ENCODE measurements at regions not wholly inside any gene's neighbourhood (a gene's known extent, or its start where the extent isn't known, plus 50 kb on each side); places are given as distances from the start of the nearest gene placed in this dataset.

DNA sequence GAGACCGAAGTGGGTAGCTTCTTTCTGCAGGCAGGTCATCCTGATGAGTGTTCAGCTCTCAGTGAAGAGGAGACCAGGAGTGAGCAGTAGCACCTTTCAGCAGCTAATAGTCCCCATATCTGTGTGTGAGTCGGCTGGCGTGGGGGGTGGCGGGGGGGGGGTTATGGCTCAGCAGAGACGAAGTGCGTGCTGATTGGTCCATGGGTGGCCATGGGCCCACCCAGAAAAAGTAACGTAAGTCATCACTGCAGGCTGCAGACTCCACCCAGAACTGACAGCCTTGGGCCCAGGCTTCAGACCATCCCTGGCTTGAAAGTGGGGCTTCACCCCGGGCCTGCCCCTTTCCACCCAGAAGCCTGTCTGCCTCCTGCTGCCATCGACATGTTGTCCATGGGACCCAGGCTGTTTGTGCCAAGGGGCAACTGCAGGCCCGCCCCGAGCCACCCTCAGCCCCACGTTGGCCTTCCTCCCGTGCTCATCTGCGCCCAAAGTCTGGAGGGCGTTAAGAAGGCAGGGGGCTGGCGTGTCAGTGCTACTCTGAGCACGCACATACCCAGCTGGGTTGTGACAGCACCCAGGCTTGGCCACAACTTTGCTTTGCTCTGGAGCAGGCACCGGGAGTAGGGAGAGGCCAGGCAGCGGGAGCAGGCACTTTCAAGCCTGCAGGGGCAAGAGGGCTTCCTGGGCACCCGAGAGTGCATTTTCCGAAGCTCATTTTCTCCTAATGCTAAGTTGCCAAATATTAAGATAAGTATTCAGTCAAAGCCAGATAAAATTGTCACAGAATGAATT is 511.7 kb upstream of the CDIN1 start:
- no peak overlapping the region for H3K4me3 ChIP-seq
- no peak for DNase-seq (ENCODE audit: extremely low spot score)
- TF ChIP-seq, protein P1, sequence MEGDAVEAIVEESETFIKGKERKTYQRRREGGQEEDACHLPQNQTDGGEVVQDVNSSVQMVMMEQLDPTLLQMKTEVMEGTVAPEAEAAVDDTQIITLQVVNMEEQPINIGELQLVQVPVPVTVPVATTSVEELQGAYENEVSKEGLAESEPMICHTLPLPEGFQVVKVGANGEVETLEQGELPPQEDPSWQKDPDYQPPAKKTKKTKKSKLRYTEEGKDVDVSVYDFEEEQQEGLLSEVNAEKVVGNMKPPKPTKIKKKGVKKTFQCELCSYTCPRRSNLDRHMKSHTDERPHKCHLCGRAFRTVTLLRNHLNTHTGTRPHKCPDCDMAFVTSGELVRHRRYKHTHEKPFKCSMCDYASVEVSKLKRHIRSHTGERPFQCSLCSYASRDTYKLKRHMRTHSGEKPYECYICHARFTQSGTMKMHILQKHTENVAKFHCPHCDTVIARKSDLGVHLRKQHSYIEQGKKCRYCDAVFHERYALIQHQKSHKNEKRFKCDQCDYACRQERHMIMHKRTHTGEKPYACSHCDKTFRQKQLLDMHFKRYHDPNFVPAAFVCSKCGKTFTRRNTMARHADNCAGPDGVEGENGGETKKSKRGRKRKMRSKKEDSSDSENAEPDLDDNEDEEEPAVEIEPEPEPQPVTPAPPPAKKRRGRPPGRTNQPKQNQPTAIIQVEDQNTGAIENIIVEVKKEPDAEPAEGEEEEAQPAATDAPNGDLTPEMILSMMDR (IDR thresholded peaks at IDR 0.05), result no peak
- TF ChIP-seq POLR2AphosphoS5 (IDR thresholded peaks at IDR 0.05) (no peak), POLR2A (IDR thresholded peaks at IDR 0.05; ENCODE audit: low read depth) (no peak), EP300 (IDR thresholded peaks at IDR 0.05) (no peak)
- no peaks in the 10 kb centered on the region for H3K9me3 ChIP-seq
- H3K36me3 ChIP-seq, result no peaks in the 10 kb centered on the region
- no peaks in the 10 kb centered on the region for H3K4me1 ChIP-seq
- 94% methylated on average over 11 of the region's 21 CpGs for WGBS
- H3K27ac ChIP-seq (replicated peaks in 1 of 4), result no peak overlapping the region
- no peaks in the 10 kb centered on the region for H3K27me3 ChIP-seq
- intact Hi-C loops (cut with DNase I), result no loop called here

DNA sequence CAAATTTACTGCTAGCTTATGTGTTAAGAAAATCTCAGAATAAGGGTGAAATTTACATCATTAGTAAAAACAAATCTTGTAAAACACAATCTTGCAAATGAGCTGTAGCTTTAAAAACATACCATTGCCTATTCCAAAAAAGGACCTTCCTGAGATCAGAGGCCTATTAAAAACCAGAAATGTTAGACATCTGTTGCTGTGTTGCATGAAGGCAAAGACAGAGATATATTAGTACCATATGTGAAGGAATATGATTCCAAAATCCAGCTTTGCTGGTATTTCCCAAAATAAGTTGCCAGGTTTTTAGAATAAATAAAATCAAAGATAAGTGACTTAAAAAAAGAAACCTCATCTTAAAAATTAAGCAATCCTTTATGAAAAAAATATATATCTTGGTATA is 504.1 kb upstream of the CDIN1 start:
- no peaks in the 10 kb centered on the region for H3K27me3 ChIP-seq
- H3K4me1 ChIP-seq, result no peaks in the 10 kb centered on the region
- H3K36me3 ChIP-seq, result no peaks in the 10 kb centered on the region
- no peak overlapping the region for H3K27ac ChIP-seq (replicated peaks in 1 of 4)
- no peak for DNase-seq (ENCODE audit: extremely low spot score)
- TF ChIP-seq POLR2AphosphoS5 (IDR thresholded peaks at IDR 0.05) (no peak), EP300 (IDR thresholded peaks at IDR 0.05) (no peak), POLR2A (IDR thresholded peaks at IDR 0.05; ENCODE audit: low read depth) (no peak)
- TF ChIP-seq, protein P1 (IDR thresholded peaks at IDR 0.05), result no peak
- no peak overlapping the region for H3K4me3 ChIP-seq
- intact Hi-C loops (cut with DNase I), result no loop called here
- H3K9me3 ChIP-seq, result no peaks in the 10 kb centered on the region

DNA sequence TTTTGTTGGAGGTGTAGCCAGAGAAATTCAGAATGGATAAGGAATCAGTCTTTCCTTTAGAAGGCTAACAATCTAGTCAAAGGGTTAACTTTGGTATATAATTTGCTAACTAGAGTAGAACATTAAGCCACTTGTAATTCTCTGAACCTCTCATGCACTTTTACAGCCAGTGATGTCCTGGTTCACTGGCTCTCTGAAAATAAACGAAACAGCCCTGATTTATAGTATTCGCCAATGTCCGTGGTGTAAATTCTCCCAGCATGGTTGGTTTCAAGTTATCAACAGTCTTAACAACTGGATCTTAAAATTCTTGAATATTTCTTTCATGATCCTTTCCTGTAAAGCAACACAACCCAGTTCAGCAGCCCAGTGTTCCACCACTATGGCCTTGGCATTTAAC is 500.4 kb upstream of the CDIN1 start:
- Histone ChIP-seq H3K9me3 (peaks cover 0 to 30% (median 3%) of the 10 kb centered on the region in 4 donors), H3K36me3 (no peaks in the 10 kb centered on the region), H3K4me1 (peaks cover 0 to 5% (median 0%) of the 10 kb centered on the region in 4 donors), H3K27me3 (no peaks in the 10 kb centered on the region), H3K27ac (replicated peaks in 1 of 4) (no peak overlapping the region), H3K4me3 (no peak overlapping the region)
- intact Hi-C loops (cut with DNase I), result no loop called here
- TF ChIP-seq EP300 (IDR thresholded peaks at IDR 0.05) (no peak), POLR2A (IDR thresholded peaks at IDR 0.05; ENCODE audit: low read depth) (no peak), POLR2AphosphoS5 (IDR thresholded peaks at IDR 0.05) (no peak)
- TF ChIP-seq, protein P1 (IDR thresholded peaks at IDR 0.05), result no peak
- no peak for DNase-seq (ENCODE audit: extremely low spot score)
- whole genome bisulfite sequencing, result 61% methylated on average over 3 of the region's 3 CpGs

DNA sequence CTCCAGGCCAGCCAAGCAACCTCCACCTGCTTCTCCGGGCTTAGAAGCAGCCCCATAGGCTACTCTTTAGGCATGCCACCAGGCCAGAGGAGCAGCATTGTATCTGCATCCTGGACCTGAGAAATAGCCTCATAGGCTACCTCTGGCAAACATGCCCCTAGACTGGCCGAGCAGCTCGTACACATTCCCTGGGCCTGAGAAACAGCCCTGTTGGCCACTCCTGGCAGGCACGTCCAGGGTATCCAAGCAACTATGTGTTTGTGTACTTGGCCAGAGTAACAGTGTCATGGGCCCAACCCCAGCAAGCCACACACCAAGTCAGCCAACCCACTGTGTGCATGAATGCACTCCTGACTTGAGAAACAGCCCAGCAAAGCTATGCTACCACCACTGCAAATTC is 498.7 kb upstream of the CDIN1 start:
- Histone ChIP-seq H3K27me3 (no peaks in the 10 kb centered on the region), H3K9me3 (peaks cover 0 to 30% (median 8%) of the 10 kb centered on the region in 4 donors), H3K36me3 (no peaks in the 10 kb centered on the region), H3K4me3 (no peak overlapping the region), H3K27ac (replicated peaks in 1 of 4) (no peak overlapping the region), H3K4me1 (peaks cover 0 to 5% (median 0%) of the 10 kb centered on the region in 4 donors)
- no peak for TF ChIP-seq POLR2AphosphoS5 (IDR thresholded peaks at IDR 0.05)
- TF ChIP-seq POLR2A (IDR thresholded peaks at IDR 0.05; ENCODE audit: low read depth), result no peak
- no peak for TF ChIP-seq EP300 (IDR thresholded peaks at IDR 0.05)
- TF ChIP-seq, protein P1 (IDR thresholded peaks at IDR 0.05), result no peak
- DNase-seq (ENCODE audit: extremely low spot score), result no peak
- intact Hi-C loops (cut with DNase I), result no loop called here
- WGBS, result 0% methylated on average over 1 of the region's 4 CpGs

Measured in esophagus muscularis mucosa (tissue), 4 donors.